ENCODE measurements at regions not wholly inside any gene's neighbourhood (a gene's known extent, or its start where the extent isn't known, plus 50 kb on each side); places are given as distances from the start of the nearest gene placed in this dataset.

DNA sequence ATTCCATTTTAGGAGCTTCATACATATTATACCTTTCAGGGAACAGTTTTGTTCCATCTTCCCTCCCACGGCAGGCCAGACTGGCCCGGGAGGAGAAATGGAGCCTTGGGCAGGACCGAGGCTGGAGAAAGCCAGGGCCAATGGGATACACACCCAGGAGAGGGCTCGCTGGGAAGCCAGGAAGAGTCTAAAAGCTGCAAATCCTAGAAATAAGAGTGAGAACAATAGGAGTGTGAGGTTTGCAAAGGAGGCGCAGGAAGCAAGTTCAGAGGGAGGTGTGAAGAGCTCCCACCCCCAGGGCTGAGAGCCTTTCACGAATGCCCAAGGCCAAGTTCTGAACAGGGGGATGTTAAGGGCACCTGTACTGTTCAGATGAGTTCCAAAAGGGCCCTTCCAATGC, 67.5 kb upstream of the CPSF6 start:
- TF ChIP-seq CTCF (IDR thresholded peaks at IDR 0.05) (no peak), EZH2 (IDR thresholded peaks at IDR 0.05; ENCODE audit: borderline replicate concordance, insufficient read depth, low read depth, low read length, poor library complexity, severe bottlenecking) (no peak)
